K562 (cell line): ENCODE measurements at regions not wholly inside any gene's neighbourhood (a gene's known extent, or its start where the extent isn't known, plus 50 kb on each side); places are given as distances from the start of the nearest gene placed in this dataset.

ENCODE experiments used
- ATAC-seq: fragments of 200-7000 bp; cut with Tn5 transposase; 3 replicates; pipeline ENCODE4 v1.9.1; 2020; ENCODE audit warnings: moderate library complexity
- BruUV-seq: library from RNA; stranded (reverse); fragments of 400-500 nt; replicated peaks from 2 replicates; lab custom pipeline; 2021; lab: Mats Ljungman, UMichigan
- CTCF ChIA-PET: fragments of 300-600 bp; formaldehyde crosslinking; extraction: SDS; loops from one replicate; lab custom pipeline; 2021; ENCODE audit warnings: low intra/inter-chr PET ratio; lab: Yijun Ruan, JAX
- POLR2A ChIA-PET: fragments of 300-600, 350-650 bp; sonication (Branson Sonifier 250); formaldehyde crosslinking; extraction: SDS; loops from one replicate; lab custom pipeline; 2021; ENCODE audit warnings: antibody characterized with exemption, inconsistent platforms; lab: Yijun Ruan, JAX
- DNase-seq, 4 experiments: peaks; one replicate each; pipeline versions ENCODE4 v3.0.0 to v3.0.0-alpha.2; 2011 to 2018; ENCODE audit warnings: low spot score in 3 of 4, mixed read lengths in 3 of 4; ENCODE audit errors: extremely low read depth in 1 of 4
- FAIRE-seq: peaks from 2 replicates; lab custom pipeline; 2011; peaks lifted over from hg19 to GRCh38; lab: Jason Lieb, UNC
- H2AFZ ChIP-seq: 2 replicates; pipeline ENCODE4 v1.6.0; 2011; ENCODE audit warnings: low read depth, low read length, control low read depth, inconsistent platforms
- H3K27ac ChIP-seq: fragments of 200-600 bp; 3 replicates; pipeline ENCODE4 v1.8.0; 2011; ENCODE audit warnings: low read depth, mild to moderate bottlenecking, control low read depth, inconsistent platforms, low read length, moderate library complexity, mixed read lengths; ENCODE audit errors: extremely low read depth
- H3K27me3 ChIP-seq, 2 experiments: fragments of 300-600 bp in 1 of 2; 2 replicates in 1 of 2; 3 replicates in 1 of 2; pipeline versions ENCODE4 v1.6.0 to v1.8.0; 2011; ENCODE audit warnings: inconsistent platforms in 2 of 2, low read length in 2 of 2, mild to moderate bottlenecking in 1 of 2, mixed read lengths in 1 of 2, moderate library complexity in 1 of 2; ENCODE audit not compliant: control insufficient read depth in 2 of 2, insufficient read depth in 2 of 2
- H3K36me3 ChIP-seq: fragments of 300-600 bp; 3 replicates; pipeline ENCODE4 v1.8.0; 2011; ENCODE audit warnings: mild to moderate bottlenecking, low read length, inconsistent platforms; ENCODE audit not compliant: control insufficient read depth, insufficient read depth
- H3K4me1 ChIP-seq, 2 experiments: fragments of 200-600 bp in 1 of 2; replicated peaks in 1 of 2; 2 replicates in 1 of 2; 3 replicates in 1 of 2; pipeline versions ENCODE4 v1.5.1 to v1.8.0; 2011; ENCODE audit warnings: inconsistent platforms in 2 of 2, low read length in 2 of 2, mild to moderate bottlenecking in 1 of 2, mixed read lengths in 1 of 2, moderate library complexity in 1 of 2; ENCODE audit not compliant: control insufficient read depth in 2 of 2, insufficient read depth in 2 of 2
- H3K4me2 ChIP-seq: 2 replicates; pipeline ENCODE4 v1.6.1; 2011; ENCODE audit warnings: low read length, control low read depth, inconsistent platforms, mixed read lengths; ENCODE audit not compliant: insufficient read depth
- H3K4me3 ChIP-seq: fragments of 200-600 bp; sonication (generic), shearing (Covaris generic); 2 replicates; pipeline ENCODE4 v1.5.1; 2016; ENCODE audit warnings: control low read depth, inconsistent platforms
- H3K79me2 ChIP-seq: fragments of 200-600 bp; 3 replicates; pipeline ENCODE4 v1.8.0; 2011; ENCODE audit warnings: low read length, inconsistent platforms; ENCODE audit not compliant: control insufficient read depth, insufficient read depth
- H3K9ac ChIP-seq, 2 experiments: 2 replicates each; pipeline versions ENCODE4 v1.6.0 to v1.6.1; 2011; ENCODE audit warnings: low read depth in 2 of 2, low read length in 2 of 2, control low read depth in 1 of 2, inconsistent platforms in 1 of 2, mild to moderate bottlenecking in 1 of 2, mixed read lengths in 1 of 2; ENCODE audit not compliant: insufficient read depth in 1 of 2
- H3K9me1 ChIP-seq: one replicate; pipeline ENCODE4 v1.6.0; 2011; ENCODE audit warnings: inconsistent platforms, mild to moderate bottlenecking, low read length, moderate library complexity; ENCODE audit not compliant: control insufficient read depth, insufficient read depth
- H3K9me3 ChIP-seq: replicated peaks from 2 replicates; pipeline ENCODE4 v1.5.1; 2011; ENCODE audit warnings: low read depth, low read length, inconsistent platforms; ENCODE audit not compliant: control insufficient read depth, insufficient read depth
- H4K20me1 ChIP-seq: replicated peaks from 2 replicates; pipeline ENCODE4 v1.6.1; 2011; ENCODE audit warnings: low read length, inconsistent platforms, mixed read lengths; ENCODE audit not compliant: control insufficient read depth, insufficient read depth
- CREB3 ChIP-seq: fragments of 450-650 bp; conservative IDR thresholded peaks from 2 replicates; pipeline ENCODE4 v1.6.1; 2016; ENCODE audit warnings: missing genetic modification characterization, low read depth, mild to moderate bottlenecking, missing compliant biosample characterization, moderate library complexity
- DNMT1 ChIP-seq: fragments of 450-650 bp; IDR thresholded peaks from 2 replicates; pipeline ENCODE4 v1.6.1; 2016; ENCODE audit warnings: antibody characterized with exemption, mild to moderate bottlenecking
- FOSL1 ChIP-seq: fragments of 200-800 bp; sonication (Bioruptor generic); conservative IDR thresholded peaks from 2 replicates; pipeline ENCODE4 v1.6.1; 2016; ENCODE audit warnings: missing genetic modification characterization, missing compliant biosample characterization
- FOXJ2 ChIP-seq: fragments of 200-800 bp; sonication (Bioruptor generic); IDR thresholded peaks from 2 replicates; pipeline ENCODE4 v1.6.1; 2016; ENCODE audit warnings: missing genetic modification characterization, missing compliant biosample characterization
- FOXP4 ChIP-seq: sonication (generic); formaldehyde crosslinking; IDR thresholded peaks from 2 replicates; pipeline ENCODE4 v1.8.0; 2022; ENCODE audit warnings: mild to moderate bottlenecking, missing genetic modification reagents, borderline replicate concordance
- ILK ChIP-seq: fragments of 450-650 bp; IDR thresholded peaks from 2 replicates; pipeline ENCODE4 v1.6.1; 2016; ENCODE audit warnings: missing genetic modification characterization, low read depth, mild to moderate bottlenecking, missing compliant biosample characterization, moderate library complexity, borderline replicate concordance
- NFRKB ChIP-seq: fragments of 450-650 bp; IDR thresholded peaks from 2 replicates; pipeline ENCODE4 v1.6.1; 2016; ENCODE audit warnings: low read depth
- NR2C2 ChIP-seq, 2 experiments: fragments of 200-800 bp in 1 of 2; sonication (Bioruptor generic) in 1 of 2; sonication (generic) in 1 of 2; formaldehyde crosslinking in 1 of 2; IDR thresholded peaks; 2 replicates each; pipeline versions ENCODE4 v1.6.1 to v1.8.0; 2016 to 2022; ENCODE audit warnings: mild to moderate bottlenecking in 1 of 2, missing compliant biosample characterization in 1 of 2, missing genetic modification characterization in 1 of 2, missing genetic modification reagents in 1 of 2
- RNF2 ChIP-seq: sonication (generic); IDR thresholded peaks from 2 replicates; pipeline ENCODE4 v1.6.1; 2016
- TARDBP ChIP-seq: fragments of 450-650 bp; IDR thresholded peaks from 2 replicates; pipeline ENCODE4 v1.6.1; 2016
- ZBTB17 ChIP-seq: fragments of 450-650 bp; formaldehyde crosslinking; IDR thresholded peaks from 2 replicates; pipeline ENCODE4 v1.4.0; 2020; ENCODE audit warnings: mild to moderate bottlenecking
- ZKSCAN8 ChIP-seq: fragments of 200-800 bp; sonication (Bioruptor generic); IDR thresholded peaks from 2 replicates; pipeline ENCODE4 v1.6.1; 2016; ENCODE audit warnings: missing genetic modification characterization, missing compliant biosample characterization
- ZNF507 ChIP-seq: conservative IDR thresholded peaks from 2 replicates; pipeline ENCODE4 v1.6.1; 2017; ENCODE audit warnings: missing genetic modification characterization, missing compliant biosample characterization
- whole genome bisulfite sequencing: fragments of 100-300 bp; shearing (Covaris generic); methylation state at CpG from one replicate; pipeline ENCODE4 v1.1.6; 2016; ENCODE audit warnings: low coverage, mixed read lengths; ENCODE audit not compliant: insufficient coverage; ENCODE audit errors: missing lambda C conversion rate; 5-methylcytosine and 5-hydroxymethylcytosine counted together
- in situ Hi-C: fragments of 300-500 bp; cut with MboI; formaldehyde crosslinking; loops from 4 replicates; pipeline ENCODE4 v1.15.0; 2018; ENCODE audit warnings: inconsistent platforms, mixed read lengths
- intact Hi-C: fragments of 100-400 bp; cut with micrococcal nuclease; formaldehyde crosslinking; loops from 2 replicates; pipeline ENCODE4 v1.14.2; 2022

- peak overlapping the region; percentile 61; the same call in 1 of the 2 replicates for H3K4me2 ChIP-seq
- no peaks in the 10 kb centered on the region for H3K9me1 ChIP-seq
- ChIA-PET CTCF (no interaction called here), POLR2A (interaction anchor here (0.5 to 1.8 kb wide), 7 partner anchors 11 to 92 kb away, joined by 3 to 6 read pairs (median 3); no protein-coding TSS in a partner anchor)
- DNase-seq (no peak), ATAC-seq (no peak), FAIRE-seq (peak; percentile 23)
- H3K27me3 ChIP-seq, result no peaks in the 10 kb centered on the region
- WGBS, result 68% methylated on average over 8 of the region's 9 CpGs
- H3K36me3 ChIP-seq, result no peaks in the 10 kb centered on the region
- no peaks in the 10 kb centered on the region for H3K9me3 ChIP-seq
- peaks cover 20 to 60% of the 10 kb centered on the region in 2 experiments for H3K4me1 ChIP-seq
- intact Hi-C loops (loop anchor here (1.0 to 5.0 kb wide), 3 partner anchors 31 to 123 kb away; no protein-coding TSS in a partner anchor), in situ Hi-C loops (no loop called here)
- H3K79me2 ChIP-seq, result no peaks in the 10 kb centered on the region
- TF ChIP-seq FOXJ2 (tag) (0 out of 2 replicates have a peak, but pooled peaks have one; percentile 6), ZNF507 (tag) (no peak), NR2C2 (CRISPR knock-in tag; IDR thresholded peaks at IDR 0.05) (no peak), NR2C2 (tag; IDR thresholded peaks at IDR 0.05) (peak; percentile 16; the same call in 1 of the 2 replicates), ZBTB17 (CRISPR knock-in tag) (no peak), ILK (tag) (no peak), CREB3 (tag) (peak; percentile 27; the same call in 1 of the 2 replicates), DNMT1 (no peak), ZKSCAN8 (CRISPR knock-in tag) (0 out of 2 replicates have a peak, but pooled peaks have one; percentile 37), FOSL1 (tag) (0 out of 2 replicates have a peak, but pooled peaks have one; percentile 27), TARDBP (no peak), RNF2 (no peak), FOXP4 (CRISPR knock-in tag) (no peak), NFRKB (0 out of 2 replicates have a peak, but pooled peaks have one; percentile 3)
- H4K20me1 ChIP-seq, result no peaks in the 10 kb centered on the region
- H3K4me3 ChIP-seq, result no peak overlapping the region
- H2AFZ ChIP-seq, result peak overlapping the region; percentile 54
- BruUV-seq, result no TSS peak
- H3K9ac ChIP-seq, result peak overlapping the region in 1 of 2 experiments; percentile 21; a peak in 2 of 4 replicates
- H3K27ac ChIP-seq, result peak overlapping the region; percentile 26
These were observed 87.9 kb upstream of the WDR1 start for GRCh38 chr4:10204401-10205058.
